H1 (cell line): ENCODE measurements at regions not wholly inside any gene's neighbourhood (a gene's known extent, or its start where the extent isn't known, plus 50 kb on each side); places are given as distances from the start of the nearest gene placed in this dataset.

Experiments
- CHD7 ChIP-seq: fragments of 300-600 bp; sonication (generic); IDR thresholded peaks from 2 replicates; pipeline ENCODE4 v1.7.1; 2012; ENCODE audit warnings: low read length, moderate library complexity, mild to moderate bottlenecking, inconsistent platforms; ENCODE audit not compliant: insufficient replicate concordance
- E2F6 ChIP-seq: IDR thresholded peaks from 2 replicates; pipeline ENCODE4 v1.6.1; 2012; ENCODE audit warnings: inconsistent platforms
- KDM5A ChIP-seq: fragments of 200-600 bp; IDR thresholded peaks from 2 replicates; pipeline ENCODE4 v1.7.1; 2012; ENCODE audit warnings: mild to moderate bottlenecking, low read length, inconsistent platforms, mixed read lengths
- PHF8 ChIP-seq: fragments of 200-600 bp; sonication (generic); conservative IDR thresholded peaks from 2 replicates; pipeline ENCODE4 v1.7.1; 2012; ENCODE audit warnings: low read depth, mild to moderate bottlenecking, inconsistent platforms, low read length, moderate library complexity
- POLR2A ChIP-seq, 2 experiments: IDR thresholded peaks; 1 replicate in 1 of 2; 2 replicates in 1 of 2; pipeline ENCODE4 v1.6.1; 2011; ENCODE audit warnings: low read depth in 2 of 2, low read length in 2 of 2, mild to moderate bottlenecking in 2 of 2; ENCODE audit errors: control extremely low read depth in 1 of 2
- TBP ChIP-seq: IDR thresholded peaks from 2 replicates; pipeline ENCODE4 v1.6.1; 2011; ENCODE audit warnings: low read depth, low read length, improper control_type of control experiment
- USF2 ChIP-seq: IDR thresholded peaks from 2 replicates; pipeline ENCODE4 v1.6.1; 2011; ENCODE audit warnings: low read length, improper control_type of control experiment

DNA sequence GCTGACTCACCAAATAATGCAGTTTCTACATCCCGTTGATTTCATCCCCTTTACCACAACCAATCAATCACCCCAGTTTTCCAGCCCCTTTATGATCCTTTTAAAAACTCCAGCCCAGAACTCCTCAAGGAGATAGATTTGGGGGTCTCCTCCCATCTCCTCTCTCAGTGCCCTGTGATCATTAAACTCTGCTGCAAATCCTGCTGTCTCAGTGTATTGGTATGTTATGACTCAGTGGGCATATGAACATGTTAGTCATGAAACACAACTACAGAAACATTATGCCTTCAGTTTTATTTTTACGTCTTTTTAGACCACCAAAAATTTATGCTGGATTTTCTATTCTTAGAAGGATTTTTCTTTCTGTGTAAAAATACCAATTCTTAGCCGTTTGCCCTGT lies 213.7 kb downstream of the DIPK2A start (continued):
- no peak for TF ChIP-seq CHD7
- no peak for TF ChIP-seq TBP
- no peak for TF ChIP-seq KDM5A
- no peak for TF ChIP-seq PHF8
- no peak for TF ChIP-seq E2F6
- TF ChIP-seq USF2: no peak
- TF ChIP-seq POLR2A (IDR thresholded peaks at IDR 0.05; ENCODE audit: control extremely low read depth in 1 of 2, low read depth in 2 of 2, low read length in 2 of 2): no peak
